Coronary artery (tissue), 2 donors: ENCODE measurements at regions not wholly inside any gene's neighbourhood (a gene's known extent, or its start where the extent isn't known, plus 50 kb on each side); places are given as distances from the start of the nearest gene placed in this dataset.

Source experiments
- DNase-seq: peaks from one replicate; pipeline ENCODE4 v3.0.0-alpha.2; 2017; ENCODE audit warnings: low spot score
- H3K27ac ChIP-seq, 2 donors: fragments of 200-600 bp; sonication (generic); one replicate each; pipeline ENCODE4 v1.5.1; 2016 to 2019
- H3K4me3 ChIP-seq: fragments of 200-600 bp; sonication (generic); 2 replicates; pipeline ENCODE4 v1.5.1; 2016; ENCODE audit warnings: mild to moderate bottlenecking, moderate library complexity
- TF ChIP-seq, protein P1 (sequence below): fragments of 200-600 bp; sonication (generic); IDR thresholded peaks from one replicate; pipeline ENCODE4 v1.5.1; 2019; ENCODE audit warnings: antibody characterized with exemption

GRCh38 chr7:112905413-112905812 lies 115.2 kb upstream of the TMEM168 start:
- no peak overlapping the region for H3K4me3 ChIP-seq
- no peak overlapping the region for H3K27ac ChIP-seq
- DNase-seq = no peak
- TF ChIP-seq, protein P1, sequence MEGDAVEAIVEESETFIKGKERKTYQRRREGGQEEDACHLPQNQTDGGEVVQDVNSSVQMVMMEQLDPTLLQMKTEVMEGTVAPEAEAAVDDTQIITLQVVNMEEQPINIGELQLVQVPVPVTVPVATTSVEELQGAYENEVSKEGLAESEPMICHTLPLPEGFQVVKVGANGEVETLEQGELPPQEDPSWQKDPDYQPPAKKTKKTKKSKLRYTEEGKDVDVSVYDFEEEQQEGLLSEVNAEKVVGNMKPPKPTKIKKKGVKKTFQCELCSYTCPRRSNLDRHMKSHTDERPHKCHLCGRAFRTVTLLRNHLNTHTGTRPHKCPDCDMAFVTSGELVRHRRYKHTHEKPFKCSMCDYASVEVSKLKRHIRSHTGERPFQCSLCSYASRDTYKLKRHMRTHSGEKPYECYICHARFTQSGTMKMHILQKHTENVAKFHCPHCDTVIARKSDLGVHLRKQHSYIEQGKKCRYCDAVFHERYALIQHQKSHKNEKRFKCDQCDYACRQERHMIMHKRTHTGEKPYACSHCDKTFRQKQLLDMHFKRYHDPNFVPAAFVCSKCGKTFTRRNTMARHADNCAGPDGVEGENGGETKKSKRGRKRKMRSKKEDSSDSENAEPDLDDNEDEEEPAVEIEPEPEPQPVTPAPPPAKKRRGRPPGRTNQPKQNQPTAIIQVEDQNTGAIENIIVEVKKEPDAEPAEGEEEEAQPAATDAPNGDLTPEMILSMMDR = no peak

DNA sequence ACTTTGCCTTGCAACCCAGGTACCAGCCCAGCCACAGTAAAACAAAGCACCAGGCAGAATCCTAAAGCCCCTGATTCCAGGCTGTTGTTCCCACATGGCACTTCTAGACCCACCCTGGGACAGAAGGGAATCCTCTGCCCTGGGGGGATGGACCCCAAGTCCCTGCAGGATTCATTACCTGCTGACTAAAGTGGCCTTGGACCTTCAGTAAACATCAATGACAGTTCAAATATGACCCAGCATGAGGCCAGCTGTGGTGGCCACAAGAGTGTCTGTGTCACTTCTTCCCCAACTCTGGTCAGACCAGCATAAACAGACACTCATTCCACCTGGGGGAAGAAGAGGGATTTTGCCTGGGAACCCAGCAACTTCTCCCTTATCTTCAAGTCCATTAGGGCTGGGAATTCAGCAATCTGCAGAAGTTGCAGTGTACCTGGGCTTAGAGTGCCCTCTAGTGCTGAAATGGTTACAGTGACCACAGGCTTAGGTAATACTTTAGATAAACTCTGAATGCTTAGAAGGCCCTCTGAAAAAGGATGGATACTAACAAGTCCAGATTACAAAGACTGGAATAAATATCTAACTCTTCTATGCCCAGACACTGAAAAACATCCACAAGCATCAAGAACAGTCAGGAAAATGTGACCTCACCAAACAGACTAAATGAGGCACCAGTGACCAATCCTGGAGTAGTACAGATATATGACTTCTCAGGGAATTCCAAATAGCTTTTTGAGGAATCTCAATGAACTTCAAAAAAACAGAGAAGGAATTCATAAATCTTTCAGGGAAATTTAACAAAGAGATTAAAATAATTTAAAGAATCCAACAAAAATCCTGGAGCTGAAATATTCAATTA lies 108.5 kb upstream of the TMEM168 start:
- Histone ChIP-seq H3K27ac (no peak overlapping the region), H3K4me3 (no peak overlapping the region)
- TF ChIP-seq, protein P1 = peak; percentile 20
- no peak for DNase-seq

- H3K27ac ChIP-seq = no peak overlapping the region
- DNase-seq = no peak
- TF ChIP-seq, protein P1 = no peak
- H3K4me3 ChIP-seq = no peak overlapping the region
Observed at GRCh38 chr7:112897839-112898431, 107.7 kb upstream of the TMEM168 start.

GRCh38 chr7:112896026-112896601 lies 105.9 kb upstream of the TMEM168 start:
- H3K4me3 ChIP-seq = no peak overlapping the region
- no peak for DNase-seq
- H3K27ac ChIP-seq = no peak overlapping the region
- TF ChIP-seq, protein P1 = no peak

- H3K4me3 ChIP-seq = no peak overlapping the region
- no peak overlapping the region for H3K27ac ChIP-seq
- DNase-seq = no peak
- TF ChIP-seq, protein P1 = no peak
Observed at GRCh38 chr7:112892263-112892662, 102.1 kb upstream of the TMEM168 start.

DNA sequence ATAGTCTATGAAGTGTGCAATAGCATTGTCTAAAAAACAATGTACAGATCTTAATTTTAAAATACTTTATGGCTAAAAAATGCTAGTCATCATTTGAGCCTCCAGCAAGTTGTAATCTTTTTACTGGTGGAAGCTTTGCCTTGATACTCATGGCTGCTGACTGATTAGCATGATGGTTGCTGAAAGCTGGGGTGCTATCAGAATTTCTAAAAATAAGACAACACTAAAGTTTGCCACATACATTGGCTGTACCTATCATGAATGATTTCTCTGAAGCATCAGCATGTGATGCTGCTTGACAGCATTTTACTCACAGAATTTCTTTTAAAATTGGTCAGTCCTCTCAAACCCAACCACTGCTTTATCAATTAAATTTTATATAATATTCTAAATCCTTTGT lies 101.5 kb upstream of the TMEM168 start:
- TF ChIP-seq, protein P1 = no peak
- no peak for DNase-seq
- Histone ChIP-seq H3K27ac (no peak overlapping the region), H3K4me3 (no peak overlapping the region)
